ENCODE measurements at regions not wholly inside any gene's neighbourhood (a gene's known extent, or its start where the extent isn't known, plus 50 kb on each side); places are given as distances from the start of the nearest gene placed in this dataset.

GRCh38 chr17:15048381-15048780, 216.7 kb downstream of the PMP22 start:
- TF ChIP-seq POLR2A (IDR thresholded peaks at IDR 0.05; ENCODE audit: low read depth, low read length), result no peak
- no peak for FAIRE-seq
- DNase-seq (ENCODE audit: insufficient read length, low spot score), result no peak

- TF ChIP-seq POLR2A (IDR thresholded peaks at IDR 0.05; ENCODE audit: low read depth, low read length), result no peak
- FAIRE-seq, result no peak
These were observed 222.8 kb downstream of the PMP22 start for GRCh38 chr17:15042311-15042710.

GRCh38 chr17:15039366-15039765, 225.8 kb downstream of the PMP22 start:
- FAIRE-seq (no peak), DNase-seq (ENCODE audit: insufficient read length, low spot score) (no peak)
- no peak for TF ChIP-seq POLR2A (IDR thresholded peaks at IDR 0.05; ENCODE audit: low read depth, low read length)

More at GRCh38 chr17:15042311-15042710, 222.8 kb downstream of the PMP22 start:
- DNase-seq (ENCODE audit: insufficient read length, low spot score), result no peak

GRCh38 chr17:15038656-15039055, 226.5 kb downstream of the PMP22 start:
- TF ChIP-seq POLR2A (IDR thresholded peaks at IDR 0.05; ENCODE audit: low read depth, low read length), result no peak
- no peak for DNase-seq (ENCODE audit: insufficient read length, low spot score)
- no peak for FAIRE-seq

GRCh38 chr17:15036238-15036637, 228.9 kb downstream of the PMP22 start:
- no peak for DNase-seq (ENCODE audit: insufficient read length, low spot score)
- no peak for TF ChIP-seq POLR2A (IDR thresholded peaks at IDR 0.05; ENCODE audit: low read depth, low read length)
- no peak for FAIRE-seq

- TF ChIP-seq POLR2A (IDR thresholded peaks at IDR 0.05; ENCODE audit: low read depth, low read length), result no peak
- FAIRE-seq (no peak), DNase-seq (ENCODE audit: insufficient read length, low spot score) (no peak)
These were observed 233.2 kb downstream of the PMP22 start for GRCh38 chr17:15031975-15032374.

GRCh38 chr17:15029469-15029868, 235.7 kb downstream of the PMP22 start:
- no peak for FAIRE-seq
- no peak for DNase-seq (ENCODE audit: insufficient read length, low spot score)
- no peak for TF ChIP-seq POLR2A (IDR thresholded peaks at IDR 0.05; ENCODE audit: low read depth, low read length)

- FAIRE-seq (no peak), DNase-seq (ENCODE audit: insufficient read length, low spot score) (no peak)
- no peak for TF ChIP-seq POLR2A (IDR thresholded peaks at IDR 0.05; ENCODE audit: low read depth, low read length)
These were observed 237.3 kb downstream of the PMP22 start for GRCh38 chr17:15027853-15028252.

GRCh38 chr17:15026088-15026487, 239.0 kb downstream of the PMP22 start:
- TF ChIP-seq POLR2A (IDR thresholded peaks at IDR 0.05; ENCODE audit: low read depth, low read length), result no peak
- FAIRE-seq, result no peak
- no peak for DNase-seq (ENCODE audit: insufficient read length, low spot score)

- FAIRE-seq, result no peak
- no peak for DNase-seq (ENCODE audit: insufficient read length, low spot score)
- no peak for TF ChIP-seq POLR2A (IDR thresholded peaks at IDR 0.05; ENCODE audit: low read depth, low read length)
These were observed 241.4 kb downstream of the PMP22 start for GRCh38 chr17:15023589-15024336.

GRCh38 chr17:15019158-15019557, 246.0 kb downstream of the PMP22 start:
- no peak for TF ChIP-seq POLR2A (IDR thresholded peaks at IDR 0.05; ENCODE audit: low read depth, low read length)
- no peak for DNase-seq (ENCODE audit: insufficient read length, low spot score)
- FAIRE-seq, result no peak

GRCh38 chr17:15012351-15012980, 252.7 kb downstream of the PMP22 start:
- DNase-seq (ENCODE audit: insufficient read length, low spot score), result no peak
- no peak for FAIRE-seq
- no peak for TF ChIP-seq POLR2A (IDR thresholded peaks at IDR 0.05; ENCODE audit: low read depth, low read length)

- no peak for TF ChIP-seq POLR2A (IDR thresholded peaks at IDR 0.05; ENCODE audit: low read depth, low read length)
- DNase-seq (ENCODE audit: insufficient read length, low spot score) (no peak), FAIRE-seq (no peak)
These were observed 256.0 kb downstream of the PMP22 start for GRCh38 chr17:15009087-15009486.

- FAIRE-seq (no peak), DNase-seq (ENCODE audit: insufficient read length, low spot score) (no peak)
- TF ChIP-seq POLR2A (IDR thresholded peaks at IDR 0.05; ENCODE audit: low read depth, low read length), result no peak
These were observed 258.0 kb downstream of the PMP22 start for GRCh38 chr17:15007147-15007553.
